Breast epithelium (tissue), 3 donors: ENCODE measurements at regions not wholly inside any gene's neighbourhood (a gene's known extent, or its start where the extent isn't known, plus 50 kb on each side); places are given as distances from the start of the nearest gene placed in this dataset.

Source experiments
- CTCF ChIP-seq, 3 donors: fragments of 450-650 bp; IDR thresholded peaks; one replicate each; pipeline ENCODE4 v1.5.1; 2016 to 2017; ENCODE audit warnings: antibody characterized with exemption in 3 of 3, mild to moderate bottlenecking in 3 of 3, moderate library complexity in 3 of 3
- POLR2A ChIP-seq: fragments of 450-650 bp; IDR thresholded peaks from one replicate; pipeline ENCODE4 v1.6.1; 2016; ENCODE audit warnings: antibody characterized with exemption, mild to moderate bottlenecking, moderate library complexity
- POLR2AphosphoS5 ChIP-seq, 3 donors: sonication (generic); formaldehyde crosslinking; IDR thresholded peaks; one replicate each; pipeline ENCODE4 v1.6.1; 2017; ENCODE audit warnings: antibody characterized with exemption in 3 of 3

GRCh38 chr3:106303766-106304165, 435.0 kb upstream of the CBLB start:
- TF ChIP-seq POLR2A: no peak
- no peak for TF ChIP-seq POLR2AphosphoS5 (IDR thresholded peaks at IDR 0.05)
- TF ChIP-seq CTCF (IDR thresholded peaks at IDR 0.05): no peak
